ENCODE measurements at regions not wholly inside any gene's neighbourhood (a gene's known extent, or its start where the extent isn't known, plus 50 kb on each side); places are given as distances from the start of the nearest gene placed in this dataset.

GRCh38 chr3:95934181-95934580, 880.2 kb upstream of the EPHA6 start:
- no peaks in the 10 kb centered on the region for H3K4me1 Mint-ChIP-seq (ENCODE audit: low read depth, unreplicated experiment)
- intact Hi-C loops (cut with micrococcal nuclease; ENCODE audit: unreplicated experiment) = no loop called here
- DNase-seq = no peak
- CTCF ChIA-PET = no interaction called here
- no peak overlapping the region for H3K27ac Mint-ChIP-seq (ENCODE audit: unreplicated experiment)
- TF ChIP-seq, protein P1, sequence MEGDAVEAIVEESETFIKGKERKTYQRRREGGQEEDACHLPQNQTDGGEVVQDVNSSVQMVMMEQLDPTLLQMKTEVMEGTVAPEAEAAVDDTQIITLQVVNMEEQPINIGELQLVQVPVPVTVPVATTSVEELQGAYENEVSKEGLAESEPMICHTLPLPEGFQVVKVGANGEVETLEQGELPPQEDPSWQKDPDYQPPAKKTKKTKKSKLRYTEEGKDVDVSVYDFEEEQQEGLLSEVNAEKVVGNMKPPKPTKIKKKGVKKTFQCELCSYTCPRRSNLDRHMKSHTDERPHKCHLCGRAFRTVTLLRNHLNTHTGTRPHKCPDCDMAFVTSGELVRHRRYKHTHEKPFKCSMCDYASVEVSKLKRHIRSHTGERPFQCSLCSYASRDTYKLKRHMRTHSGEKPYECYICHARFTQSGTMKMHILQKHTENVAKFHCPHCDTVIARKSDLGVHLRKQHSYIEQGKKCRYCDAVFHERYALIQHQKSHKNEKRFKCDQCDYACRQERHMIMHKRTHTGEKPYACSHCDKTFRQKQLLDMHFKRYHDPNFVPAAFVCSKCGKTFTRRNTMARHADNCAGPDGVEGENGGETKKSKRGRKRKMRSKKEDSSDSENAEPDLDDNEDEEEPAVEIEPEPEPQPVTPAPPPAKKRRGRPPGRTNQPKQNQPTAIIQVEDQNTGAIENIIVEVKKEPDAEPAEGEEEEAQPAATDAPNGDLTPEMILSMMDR (IDR thresholded peaks at IDR 0.05; ENCODE audit: unreplicated experiment) = no peak
- no peaks in the 10 kb centered on the region for H3K9me3 Mint-ChIP-seq (ENCODE audit: low read depth, unreplicated experiment)
- no peak overlapping the region for H3K4me3 Mint-ChIP-seq (ENCODE audit: low read depth, unreplicated experiment)
- no TSS peak for BruUV-seq (replicated peaks)
- H3K36me3 Mint-ChIP-seq (ENCODE audit: insufficient read depth, unreplicated experiment) = no peaks in the 10 kb centered on the region
- H3K27me3 Mint-ChIP-seq (ENCODE audit: unreplicated experiment) = no peaks in the 10 kb centered on the region

GRCh38 chr3:95939235-95939809, 875.1 kb upstream of the EPHA6 start:
- CTCF ChIA-PET = no interaction called here
- Mint-ChIP-seq H3K9me3 (ENCODE audit: low read depth, unreplicated experiment) (no peaks in the 10 kb centered on the region), H3K4me3 (ENCODE audit: low read depth, unreplicated experiment) (no peak overlapping the region), H3K27ac (ENCODE audit: unreplicated experiment) (no peak overlapping the region), H3K36me3 (ENCODE audit: insufficient read depth, unreplicated experiment) (no peaks in the 10 kb centered on the region), H3K4me1 (ENCODE audit: low read depth, unreplicated experiment) (no peaks in the 10 kb centered on the region), H3K27me3 (ENCODE audit: unreplicated experiment) (no peaks in the 10 kb centered on the region)
- TF ChIP-seq, protein P1 (IDR thresholded peaks at IDR 0.05; ENCODE audit: unreplicated experiment) = no peak
- BruUV-seq (replicated peaks) = no TSS peak
- intact Hi-C loops (cut with micrococcal nuclease; ENCODE audit: unreplicated experiment) = no loop called here
- DNase-seq = no peak

GRCh38 chr3:95965704-95966336, 848.6 kb upstream of the EPHA6 start:
- DNase-seq = no peak
- H3K27ac Mint-ChIP-seq (ENCODE audit: unreplicated experiment) = no peak overlapping the region
- TF ChIP-seq, protein P1 (IDR thresholded peaks at IDR 0.05; ENCODE audit: unreplicated experiment) = no peak
- CTCF ChIA-PET = no interaction called here
- no peaks in the 10 kb centered on the region for H3K27me3 Mint-ChIP-seq (ENCODE audit: unreplicated experiment)
- no TSS peak for BruUV-seq (replicated peaks)
- no peaks in the 10 kb centered on the region for H3K36me3 Mint-ChIP-seq (ENCODE audit: insufficient read depth, unreplicated experiment)
- intact Hi-C loops (cut with micrococcal nuclease; ENCODE audit: unreplicated experiment) = no loop called here
- no peak overlapping the region for H3K4me3 Mint-ChIP-seq (ENCODE audit: low read depth, unreplicated experiment)
- H3K9me3 Mint-ChIP-seq (ENCODE audit: low read depth, unreplicated experiment) = no peaks in the 10 kb centered on the region
- no peaks in the 10 kb centered on the region for H3K4me1 Mint-ChIP-seq (ENCODE audit: low read depth, unreplicated experiment)

DNA sequence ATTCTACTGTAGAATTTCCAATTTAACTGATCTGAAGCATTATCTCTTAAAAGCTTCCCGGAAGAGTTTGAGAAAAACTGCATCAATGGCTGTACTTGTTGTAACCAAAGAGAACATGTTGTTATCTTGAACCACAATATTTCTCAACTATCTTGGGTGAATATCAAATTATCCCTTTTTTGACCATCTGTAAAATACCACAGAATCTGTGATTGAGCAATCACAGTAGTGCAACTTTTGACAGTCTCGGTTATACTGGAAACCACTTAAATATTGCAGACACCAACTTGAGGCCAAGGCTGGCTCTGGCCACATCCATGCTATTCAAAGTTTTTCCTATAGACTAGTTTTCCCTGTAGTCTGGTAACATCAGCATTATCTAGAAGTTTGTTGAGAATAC, 842.8 kb upstream of the EPHA6 start:
- H3K36me3 Mint-ChIP-seq (ENCODE audit: insufficient read depth, unreplicated experiment) = no peaks in the 10 kb centered on the region
- TF ChIP-seq, protein P1 (IDR thresholded peaks at IDR 0.05; ENCODE audit: unreplicated experiment) = no peak
- no TSS peak for BruUV-seq (replicated peaks)
- no peaks in the 10 kb centered on the region for H3K4me1 Mint-ChIP-seq (ENCODE audit: low read depth, unreplicated experiment)
- H3K9me3 Mint-ChIP-seq (ENCODE audit: low read depth, unreplicated experiment) = no peaks in the 10 kb centered on the region
- no peak overlapping the region for H3K27ac Mint-ChIP-seq (ENCODE audit: unreplicated experiment)
- CTCF ChIA-PET = no interaction called here
- intact Hi-C loops (cut with micrococcal nuclease; ENCODE audit: unreplicated experiment) = no loop called here
- no peaks in the 10 kb centered on the region for H3K27me3 Mint-ChIP-seq (ENCODE audit: unreplicated experiment)
- DNase-seq = no peak
- H3K4me3 Mint-ChIP-seq (ENCODE audit: low read depth, unreplicated experiment) = no peak overlapping the region
